T-cell (primary cell): ENCODE measurements at regions not wholly inside any gene's neighbourhood (a gene's known extent, or its start where the extent isn't known, plus 50 kb on each side); places are given as distances from the start of the nearest gene placed in this dataset.

Experiments
- ATAC-seq, 4 experiments: fragments of 200-7000 bp in 3 of 4; fragments of 150-1000 bp in 1 of 4; cut with Tn5 transposase; replicated peaks in 1 of 4; 1 replicate in 3 of 4; 2 replicates in 1 of 4; pipeline ENCODE4 v1.10.0; 2021; ENCODE audit warnings: moderate library complexity in 3 of 4, mild to moderate bottlenecking in 2 of 4, moderate number of reproducible peaks in 1 of 4
- CTCF ChIA-PET, 2 donors: fragments of 300-600 bp; sonication (Branson Sonifier 250); formaldehyde crosslinking; loops; one replicate each; lab custom pipeline; 2022; ENCODE audit warnings: antibody characterized with exemption in 2 of 2; lab: Charles Lee
- POLR2A ChIA-PET, 2 donors: fragments of 300-600 bp; sonication (Branson Sonifier 250); formaldehyde crosslinking; loops; one replicate each; lab custom pipeline; 2022; ENCODE audit warnings: antibody characterized with exemption in 2 of 2; lab: Charles Lee
- DNase-seq, 35 experiments: peaks; one replicate each; pipeline versions ENCODE4 v3.0.0 to v3.0.0-alpha.2; 2013 to 2023
- H3K27ac ChIP-seq: one replicate; pipeline ENCODE4 v1.5.1; 2013; ENCODE audit warnings: low read length
- H3K27me3 ChIP-seq, 2 experiments: replicated peaks in 1 of 2; 1 replicate in 1 of 2; 2 replicates in 1 of 2; pipeline versions ENCODE4 v1.6.1 to v1.7.0; 2013; ENCODE audit warnings: low read length in 1 of 2, mixed read lengths in 1 of 2; ENCODE audit not compliant: control insufficient read depth in 2 of 2, insufficient read depth in 2 of 2; ENCODE audit errors: extremely low read depth in 1 of 2
- H3K36me3 ChIP-seq, 2 donors: 1 replicate in 1 of 2; 2 replicates in 1 of 2; pipeline versions ENCODE4 v1.6.1 to v1.7.0; 2013; ENCODE audit warnings: low read length in 1 of 2; ENCODE audit not compliant: control insufficient read depth in 2 of 2, insufficient read depth in 1 of 2; ENCODE audit errors: extremely low read depth in 1 of 2
- H3K4me1 ChIP-seq, 2 experiments: 1 replicate in 1 of 2; 2 replicates in 1 of 2; pipeline versions ENCODE4 v1.6.1 to v1.7.0; 2013; ENCODE audit warnings: low read length in 2 of 2, mixed read lengths in 1 of 2; ENCODE audit not compliant: insufficient read depth in 2 of 2, control insufficient read depth in 1 of 2; ENCODE audit errors: extremely low read depth in 1 of 2
- H3K4me3 ChIP-seq, 2 donors: 1 replicate in 1 of 2; 2 replicates in 1 of 2; pipeline versions ENCODE4 v1.5.1 to v1.7.0; 2013; ENCODE audit warnings: mild to moderate bottlenecking in 2 of 2, low read length in 1 of 2, moderate library complexity in 1 of 2; ENCODE audit not compliant: control insufficient read depth in 1 of 2; ENCODE audit errors: extremely low read depth in 1 of 2
- H3K9me3 ChIP-seq: 2 replicates; pipeline ENCODE4 v1.7.0; 2013
- H3K27ac Mint-ChIP-seq, 2 donors: one replicate each; pipeline ENCODE4 v1.8.0; 2020 to 2021; ENCODE audit warnings: mild to moderate bottlenecking in 2 of 2, mixed read lengths in 2 of 2
- H3K27me3 Mint-ChIP-seq, 2 donors: one replicate each; pipeline ENCODE4 v1.8.0; 2021 to 2022; ENCODE audit warnings: mixed read lengths in 2 of 2
- H3K36me3 Mint-ChIP-seq: one replicate; pipeline ENCODE4 v1.8.0; 2021; ENCODE audit warnings: mixed read lengths
- H3K4me1 Mint-ChIP-seq, 3 donors: one replicate each; pipeline ENCODE4 v1.8.0; 2020 to 2022; ENCODE audit warnings: mixed read lengths in 3 of 3, mild to moderate bottlenecking in 1 of 3
- H3K4me3 Mint-ChIP-seq, 3 donors: one replicate each; pipeline ENCODE4 v1.8.0; 2020 to 2022; ENCODE audit warnings: mild to moderate bottlenecking in 3 of 3, mixed read lengths in 3 of 3, moderate library complexity in 3 of 3
- H3K9me3 Mint-ChIP-seq, 3 donors: one replicate each; pipeline ENCODE4 v1.8.0; 2020 to 2022; ENCODE audit warnings: mixed read lengths in 3 of 3
- WGBS: methylation state at CpG from one replicate; pipeline ENCODE4 v1.1.5; 2013; ENCODE audit warnings: missing lambda C conversion rate; ENCODE audit not compliant: insufficient coverage; 5-methylcytosine and 5-hydroxymethylcytosine counted together

- Mint-ChIP-seq H3K9me3 (peaks cover 0 to 6% (median 4%) of the 10 kb centered on the region in 3 donors), H3K27me3 (no peaks in the 10 kb centered on the region), H3K36me3 (no peaks in the 10 kb centered on the region), H3K27ac (no peak overlapping the region), H3K4me3 (no peak overlapping the region), H3K4me1 (no peaks in the 10 kb centered on the region)
- no peaks in the 10 kb centered on the region for H3K4me1 ChIP-seq
- 73% methylated on average over 2 of the region's 3 CpGs for WGBS
- DNase-seq (no peak), ATAC-seq (no peak)
- no peaks in the 10 kb centered on the region for H3K9me3 ChIP-seq
- no peak overlapping the region for H3K27ac ChIP-seq
- H3K4me3 ChIP-seq, result no peak overlapping the region
- no peaks in the 10 kb centered on the region for H3K27me3 ChIP-seq
- POLR2A ChIA-PET, result no interaction called here
- CTCF ChIA-PET, result no interaction called here
- H3K36me3 ChIP-seq, result no peaks in the 10 kb centered on the region
Measured at GRCh38 chr5:114948986-114949621, 220.6 kb downstream of the TRIM36 start.

GRCh38 chr5:114948363-114948762 is 221.3 kb downstream of the TRIM36 start:
- H3K4me1 ChIP-seq, result no peaks in the 10 kb centered on the region
- H3K27ac ChIP-seq, result no peak overlapping the region
- no peaks in the 10 kb centered on the region for H3K27me3 ChIP-seq
- Mint-ChIP-seq H3K27ac (no peak overlapping the region), H3K36me3 (no peaks in the 10 kb centered on the region), H3K4me3 (no peak overlapping the region), H3K4me1 (no peaks in the 10 kb centered on the region), H3K9me3 (peaks cover 2 to 4% (median 4%) of the 10 kb centered on the region in 3 donors), H3K27me3 (no peaks in the 10 kb centered on the region)
- no CpG with 5 or more reads among the region's 2 CpGs for WGBS
- no peak overlapping the region for H3K4me3 ChIP-seq
- ATAC-seq (no peak), DNase-seq (no peak)
- H3K9me3 ChIP-seq, result no peaks in the 10 kb centered on the region
- POLR2A ChIA-PET, result no interaction called here
- CTCF ChIA-PET, result no interaction called here
- H3K36me3 ChIP-seq, result no peaks in the 10 kb centered on the region

- ChIA-PET CTCF (no interaction called here), POLR2A (no interaction called here)
- DNase-seq (no peak), ATAC-seq (no peak)
- Histone ChIP-seq H3K27ac (no peak overlapping the region), H3K27me3 (no peaks in the 10 kb centered on the region), H3K36me3 (no peaks in the 10 kb centered on the region), H3K9me3 (peaks cover 3% of the 10 kb centered on the region), H3K4me1 (no peaks in the 10 kb centered on the region), H3K4me3 (no peak overlapping the region)
- Mint-ChIP-seq H3K36me3 (no peaks in the 10 kb centered on the region), H3K4me1 (no peaks in the 10 kb centered on the region), H3K27me3 (no peaks in the 10 kb centered on the region), H3K4me3 (no peak overlapping the region), H3K9me3 (peaks cover 20 to 39% (median 32%) of the 10 kb centered on the region in 3 donors), H3K27ac (no peak overlapping the region)
- no CpG with 5 or more reads among the region's 1 CpG for WGBS
Measured at GRCh38 chr5:114940709-114941108, 229.0 kb downstream of the TRIM36 start.

GRCh38 chr5:114935490-114935889 is 234.2 kb downstream of the TRIM36 start:
- POLR2A ChIA-PET, result no interaction called here
- H3K27ac Mint-ChIP-seq, result no peak overlapping the region
- ATAC-seq, result no peak

GRCh38 chr5:114928644-114929462 is 240.9 kb downstream of the TRIM36 start:
- Mint-ChIP-seq H3K9me3 (peaks cover 0 to 5% (median 3%) of the 10 kb centered on the region in 3 donors), H3K4me1 (no peaks in the 10 kb centered on the region), H3K36me3 (no peaks in the 10 kb centered on the region), H3K27ac (no peak overlapping the region), H3K27me3 (no peaks in the 10 kb centered on the region), H3K4me3 (no peak overlapping the region)
- no peak for ATAC-seq
- Histone ChIP-seq H3K36me3 (no peaks in the 10 kb centered on the region), H3K9me3 (no peaks in the 10 kb centered on the region), H3K27me3 (no peaks in the 10 kb centered on the region), H3K27ac (no peak overlapping the region), H3K4me3 (no peak overlapping the region), H3K4me1 (no peaks in the 10 kb centered on the region)
- 84% methylated on average over 15 of the region's 32 CpGs for WGBS
- ChIA-PET CTCF (no interaction called here), POLR2A (no interaction called here)
- no peak for DNase-seq

More at GRCh38 chr5:114935490-114935889, 234.2 kb downstream of the TRIM36 start:
- Histone ChIP-seq H3K27ac (no peak overlapping the region), H3K9me3 (peaks cover 3% of the 10 kb centered on the region), H3K4me3 (no peak overlapping the region), H3K4me1 (no peaks in the 10 kb centered on the region), H3K27me3 (no peaks in the 10 kb centered on the region), H3K36me3 (no peaks in the 10 kb centered on the region)
- Mint-ChIP-seq H3K36me3 (no peaks in the 10 kb centered on the region), H3K9me3 (peaks cover 16 to 27% (median 23%) of the 10 kb centered on the region in 3 donors), H3K4me1 (no peaks in the 10 kb centered on the region), H3K27me3 (no peaks in the 10 kb centered on the region), H3K4me3 (no peak overlapping the region)
- CTCF ChIA-PET, result interaction anchor here in 1 of 2 donors (0.5 kb wide), 1 partner anchor 1330 kb away, joined by 5 read pairs; no protein-coding TSS in a partner anchor
- no peak for DNase-seq

- no CpG with 5 or more reads among the region's 4 CpGs for WGBS
- CTCF ChIA-PET, result interaction anchor here in 1 of 2 donors (0.6 kb wide), 1 partner anchor 172 kb away, joined by 6 read pairs; no protein-coding TSS in a partner anchor
Measured at GRCh38 chr5:114924769-114925168, 244.9 kb downstream of the TRIM36 start.

More at GRCh38 chr5:114924769-114925168, 244.9 kb downstream of the TRIM36 start:
- Histone ChIP-seq H3K27me3 (no peaks in the 10 kb centered on the region), H3K4me1 (no peaks in the 10 kb centered on the region), H3K9me3 (no peaks in the 10 kb centered on the region), H3K36me3 (no peaks in the 10 kb centered on the region), H3K27ac (no peak overlapping the region), H3K4me3 (no peak overlapping the region)
- H3K27ac Mint-ChIP-seq, result no peak overlapping the region
- H3K9me3 Mint-ChIP-seq, result peaks cover 7 to 11% (median 8%) of the 10 kb centered on the region in 3 donors
- no peak for ATAC-seq
- no peaks in the 10 kb centered on the region for H3K4me1 Mint-ChIP-seq
- no peak for DNase-seq
- H3K4me3 Mint-ChIP-seq, result no peak overlapping the region
- H3K27me3 Mint-ChIP-seq, result no peaks in the 10 kb centered on the region
- no peaks in the 10 kb centered on the region for H3K36me3 Mint-ChIP-seq
- POLR2A ChIA-PET, result no interaction called here
